Gastroesophageal sphincter (tissue), 3 donors: ENCODE measurements at regions not wholly inside any gene's neighbourhood (a gene's known extent, or its start where the extent isn't known, plus 50 kb on each side); places are given as distances from the start of the nearest gene placed in this dataset.

Experiments used
- EP300 ChIP-seq: sonication (generic); formaldehyde crosslinking; IDR thresholded peaks from one replicate; pipeline ENCODE4 v1.6.1; 2017; ENCODE audit warnings: antibody characterized with exemption, mild to moderate bottlenecking
- TF ChIP-seq, protein P1 (sequence below), 4 experiments: fragments of 200-600 bp in 2 of 4; fragments of 450-650 bp in 2 of 4; sonication (generic) in 1 of 4; IDR thresholded peaks; one replicate each; pipeline ENCODE4 v1.5.1; 2017 to 2019; ENCODE audit warnings: antibody characterized with exemption in 4 of 4, mild to moderate bottlenecking in 2 of 4, moderate library complexity in 2 of 4

DNA sequence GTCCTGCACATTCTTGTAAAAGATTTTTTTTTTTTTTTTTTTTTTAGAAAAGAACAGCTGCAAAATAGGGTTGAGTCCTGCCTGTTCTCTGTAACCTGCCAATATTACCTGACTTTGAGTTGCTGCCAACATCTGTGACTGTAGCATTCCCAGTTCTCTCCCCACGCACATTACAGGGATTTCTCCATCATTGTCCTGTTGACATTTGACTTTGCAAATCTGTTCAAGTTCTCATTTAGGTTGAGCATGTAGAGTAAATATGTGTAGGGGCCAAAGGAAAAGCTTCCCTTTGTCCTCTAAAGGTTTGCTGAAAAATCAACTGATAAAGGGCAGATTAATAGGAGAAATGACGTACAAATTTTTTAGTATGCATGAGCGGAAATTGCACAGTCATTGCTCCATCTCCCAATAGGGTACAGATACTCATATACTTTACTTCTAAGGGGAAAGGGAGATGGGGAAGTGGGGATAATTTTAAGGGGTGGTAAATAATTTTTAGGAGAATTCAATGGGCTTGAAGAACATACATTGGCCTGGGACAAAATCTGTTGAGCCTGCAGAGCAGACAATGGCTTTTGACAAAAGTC is 385.5 kb downstream of the PIK3C3 start:
- no peak for TF ChIP-seq EP300
- TF ChIP-seq, protein P1, sequence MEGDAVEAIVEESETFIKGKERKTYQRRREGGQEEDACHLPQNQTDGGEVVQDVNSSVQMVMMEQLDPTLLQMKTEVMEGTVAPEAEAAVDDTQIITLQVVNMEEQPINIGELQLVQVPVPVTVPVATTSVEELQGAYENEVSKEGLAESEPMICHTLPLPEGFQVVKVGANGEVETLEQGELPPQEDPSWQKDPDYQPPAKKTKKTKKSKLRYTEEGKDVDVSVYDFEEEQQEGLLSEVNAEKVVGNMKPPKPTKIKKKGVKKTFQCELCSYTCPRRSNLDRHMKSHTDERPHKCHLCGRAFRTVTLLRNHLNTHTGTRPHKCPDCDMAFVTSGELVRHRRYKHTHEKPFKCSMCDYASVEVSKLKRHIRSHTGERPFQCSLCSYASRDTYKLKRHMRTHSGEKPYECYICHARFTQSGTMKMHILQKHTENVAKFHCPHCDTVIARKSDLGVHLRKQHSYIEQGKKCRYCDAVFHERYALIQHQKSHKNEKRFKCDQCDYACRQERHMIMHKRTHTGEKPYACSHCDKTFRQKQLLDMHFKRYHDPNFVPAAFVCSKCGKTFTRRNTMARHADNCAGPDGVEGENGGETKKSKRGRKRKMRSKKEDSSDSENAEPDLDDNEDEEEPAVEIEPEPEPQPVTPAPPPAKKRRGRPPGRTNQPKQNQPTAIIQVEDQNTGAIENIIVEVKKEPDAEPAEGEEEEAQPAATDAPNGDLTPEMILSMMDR (IDR thresholded peaks at IDR 0.05): no peak
